HUES6 (cell line): ENCODE measurements at regions not wholly inside any gene's neighbourhood (a gene's known extent, or its start where the extent isn't known, plus 50 kb on each side); places are given as distances from the start of the nearest gene placed in this dataset.

Experiments used
- H3K27ac ChIP-seq: 2 replicates; pipeline ENCODE4 v1.7.0; 2013; ENCODE audit warnings: low read depth, mild to moderate bottlenecking, low read length, inconsistent platforms
- H3K27me3 ChIP-seq: 2 replicates; pipeline ENCODE4 v1.6.1; 2013; ENCODE audit warnings: low read length; ENCODE audit not compliant: control insufficient read depth, insufficient read depth
- H3K36me3 ChIP-seq: 2 replicates; pipeline ENCODE4 v1.6.1; 2013; ENCODE audit warnings: low read length; ENCODE audit not compliant: control insufficient read depth, insufficient read depth
- H3K4me1 ChIP-seq: 2 replicates; pipeline ENCODE4 v1.6.1; 2013; ENCODE audit warnings: low read length; ENCODE audit not compliant: control insufficient read depth, insufficient read depth
- H3K4me3 ChIP-seq: 2 replicates; pipeline ENCODE4 v1.5.1; 2013; ENCODE audit warnings: low read depth, low read length
- H3K9ac ChIP-seq: one replicate; pipeline ENCODE4 v1.6.1; 2013; ENCODE audit warnings: mild to moderate bottlenecking, low read length
- H3K9me3 ChIP-seq: 2 replicates; pipeline ENCODE4 v1.6.1; 2013; ENCODE audit warnings: low read depth, low read length; ENCODE audit not compliant: control insufficient read depth, insufficient read depth

GRCh38 chr2:161090411-161090810 lies 69.8 kb upstream of the TANK start:
- Histone ChIP-seq H3K27ac (no peak overlapping the region), H3K9me3 (no peaks in the 10 kb centered on the region), H3K4me1 (no peaks in the 10 kb centered on the region), H3K4me3 (no peak overlapping the region), H3K9ac (no peak overlapping the region), H3K36me3 (no peaks in the 10 kb centered on the region), H3K27me3 (no peaks in the 10 kb centered on the region)

GRCh38 chr2:161095314-161095713 lies 64.9 kb upstream of the TANK start:
- Histone ChIP-seq H3K9ac (no peak overlapping the region), H3K36me3 (no peaks in the 10 kb centered on the region), H3K27me3 (no peaks in the 10 kb centered on the region), H3K27ac (no peak overlapping the region), H3K9me3 (no peaks in the 10 kb centered on the region), H3K4me3 (no peak overlapping the region), H3K4me1 (no peaks in the 10 kb centered on the region)

DNA sequence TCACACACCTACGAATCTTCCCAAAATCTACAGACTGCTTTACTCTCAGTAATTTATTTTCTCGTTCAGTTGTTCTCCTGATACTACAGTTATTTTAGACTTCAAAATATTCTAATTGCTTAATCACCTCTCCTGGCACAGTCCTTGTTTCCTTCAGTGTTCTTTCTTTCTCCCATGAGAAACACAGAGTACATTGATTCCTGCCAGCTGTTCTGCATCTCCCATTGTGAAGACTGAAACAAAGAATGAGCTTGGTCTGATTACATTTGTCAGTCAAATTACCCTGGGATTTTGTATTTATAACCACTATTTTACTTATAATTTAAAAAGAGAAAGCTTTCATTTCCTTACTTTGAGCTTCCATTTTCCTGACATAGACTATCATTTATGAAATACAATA lies 63.9 kb upstream of the TANK start:
- Histone ChIP-seq H3K9me3 (no peaks in the 10 kb centered on the region), H3K27ac (no peak overlapping the region), H3K36me3 (no peaks in the 10 kb centered on the region), H3K4me3 (no peak overlapping the region), H3K9ac (no peak overlapping the region), H3K4me1 (peaks cover 3% of the 10 kb centered on the region; the same call in 1 of the 2 replicates), H3K27me3 (no peaks in the 10 kb centered on the region)

DNA sequence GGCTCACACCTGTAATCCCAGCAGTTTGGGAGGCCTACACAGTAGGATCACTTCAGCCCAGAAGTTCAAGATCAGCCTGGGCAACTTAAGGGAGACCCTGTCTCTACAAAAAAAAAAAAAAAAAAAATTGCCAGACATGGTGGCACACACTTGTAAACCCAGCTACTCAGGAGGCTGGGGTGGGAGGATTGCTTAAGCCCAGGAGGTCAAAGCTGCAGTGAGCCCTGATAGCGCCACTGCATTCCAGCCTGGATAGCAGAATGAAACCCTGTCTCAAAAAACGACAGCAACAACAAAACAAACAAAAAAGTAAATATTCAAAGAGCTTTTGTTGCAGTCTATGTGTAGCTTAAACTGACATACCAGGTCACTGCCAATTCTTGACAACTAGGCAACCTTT lies 63.1 kb upstream of the TANK start:
- H3K36me3 ChIP-seq: no peaks in the 10 kb centered on the region
- peaks cover 3% of the 10 kb centered on the region; the same call in 1 of the 2 replicates for H3K4me1 ChIP-seq
- no peak overlapping the region for H3K27ac ChIP-seq
- H3K27me3 ChIP-seq: no peaks in the 10 kb centered on the region
- no peaks in the 10 kb centered on the region for H3K9me3 ChIP-seq
- no peak overlapping the region for H3K4me3 ChIP-seq
- H3K9ac ChIP-seq: no peak overlapping the region

DNA sequence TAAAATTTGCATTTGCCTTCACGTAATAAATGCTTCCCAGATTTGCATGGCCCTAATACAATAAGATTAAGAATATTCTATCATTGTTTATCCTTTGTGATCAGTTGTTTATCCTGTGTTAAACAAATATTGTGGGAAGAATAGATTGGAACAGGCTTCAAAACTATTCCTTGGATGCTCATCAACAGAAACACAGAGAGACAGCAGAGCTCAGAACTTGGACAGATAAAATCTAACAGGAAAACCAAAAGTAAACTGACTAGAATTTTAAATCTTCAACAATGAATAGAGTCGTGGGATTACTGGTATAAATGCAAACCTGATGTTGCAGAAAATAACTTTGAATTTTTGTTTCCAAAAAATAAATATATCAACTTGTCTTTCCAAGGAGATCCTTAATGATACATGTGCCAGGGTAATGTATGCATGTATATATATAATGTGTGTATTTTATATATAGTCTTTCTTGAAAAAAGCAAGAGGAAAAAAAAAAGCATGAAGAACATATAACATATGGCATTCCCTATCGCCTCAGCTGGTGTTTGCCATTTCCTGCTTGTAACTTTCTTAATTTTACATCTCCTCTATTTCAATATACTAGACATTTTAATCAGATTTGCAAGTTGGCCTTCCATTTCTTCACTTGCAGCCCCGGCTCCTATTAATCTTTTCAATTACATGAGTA lies 59.9 kb upstream of the TANK start:
- peaks cover 3% of the 10 kb centered on the region; the same call in 1 of the 2 replicates for H3K4me1 ChIP-seq
- no peak overlapping the region for H3K9ac ChIP-seq
- no peaks in the 10 kb centered on the region for H3K36me3 ChIP-seq
- H3K27me3 ChIP-seq: no peaks in the 10 kb centered on the region
- no peaks in the 10 kb centered on the region for H3K9me3 ChIP-seq
- no peak overlapping the region for H3K4me3 ChIP-seq
- no peak overlapping the region for H3K27ac ChIP-seq

GRCh38 chr2:161101406-161101805 lies 58.8 kb upstream of the TANK start:
- Histone ChIP-seq H3K4me3 (no peak overlapping the region), H3K36me3 (no peaks in the 10 kb centered on the region), H3K9ac (no peak overlapping the region), H3K4me1 (peaks cover 3% of the 10 kb centered on the region; the same call in 1 of the 2 replicates), H3K27ac (no peak overlapping the region), H3K27me3 (no peaks in the 10 kb centered on the region), H3K9me3 (no peaks in the 10 kb centered on the region)

GRCh38 chr2:161102770-161103450 lies 57.3 kb upstream of the TANK start:
- Histone ChIP-seq H3K27ac (no peak overlapping the region), H3K36me3 (no peaks in the 10 kb centered on the region), H3K9me3 (no peaks in the 10 kb centered on the region), H3K4me1 (peaks cover 3% of the 10 kb centered on the region; the same call in 1 of the 2 replicates), H3K27me3 (no peaks in the 10 kb centered on the region), H3K4me3 (no peak overlapping the region), H3K9ac (no peak overlapping the region)

DNA sequence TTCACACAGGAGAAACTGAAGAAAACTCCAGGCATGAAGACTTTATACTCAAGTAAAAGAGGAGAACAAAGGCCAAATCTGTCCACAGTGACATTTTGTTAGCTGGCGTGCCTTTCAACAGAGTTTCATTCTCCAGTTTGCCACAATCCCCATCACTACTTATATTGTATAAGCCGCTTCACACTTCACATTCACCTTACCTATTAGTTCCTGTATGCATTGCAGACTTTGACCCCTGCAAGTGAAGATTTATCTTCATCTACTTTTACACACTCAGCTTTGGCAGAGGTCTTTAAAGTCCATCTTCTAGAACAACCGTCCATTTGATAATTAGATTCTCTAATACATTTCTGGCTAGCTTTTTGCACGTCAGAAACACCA lies 56.8 kb upstream of the TANK start:
- H3K36me3 ChIP-seq: no peaks in the 10 kb centered on the region
- H3K9ac ChIP-seq: no peak overlapping the region
- H3K9me3 ChIP-seq: no peaks in the 10 kb centered on the region
- H3K27me3 ChIP-seq: no peaks in the 10 kb centered on the region
- H3K4me3 ChIP-seq: no peak overlapping the region
- no peak overlapping the region for H3K27ac ChIP-seq
- peaks cover 3% of the 10 kb centered on the region; the same call in 1 of the 2 replicates for H3K4me1 ChIP-seq

- no peaks in the 10 kb centered on the region for H3K27me3 ChIP-seq
- H3K27ac ChIP-seq: no peak overlapping the region
- H3K4me3 ChIP-seq: no peak overlapping the region
- no peaks in the 10 kb centered on the region for H3K9me3 ChIP-seq
- peaks cover 3% of the 10 kb centered on the region; the same call in 1 of the 2 replicates for H3K4me1 ChIP-seq
- H3K9ac ChIP-seq: no peak overlapping the region
- H3K36me3 ChIP-seq: no peaks in the 10 kb centered on the region
These were observed 56.1 kb upstream of the TANK start for GRCh38 chr2:161104054-161104553.

GRCh38 chr2:161107265-161107664 lies 53.0 kb upstream of the TANK start:
- H3K36me3 ChIP-seq: no peaks in the 10 kb centered on the region
- no peaks in the 10 kb centered on the region for H3K27me3 ChIP-seq
- H3K9ac ChIP-seq: no peak overlapping the region
- no peaks in the 10 kb centered on the region for H3K9me3 ChIP-seq
- H3K27ac ChIP-seq: no peak overlapping the region
- H3K4me3 ChIP-seq: no peak overlapping the region
- peaks cover 7% of the 10 kb centered on the region; the same call in 1 of the 2 replicates for H3K4me1 ChIP-seq
